Adipocyte (in vitro differentiated cells): ENCODE measurements at regions not wholly inside any gene's neighbourhood (a gene's known extent, or its start where the extent isn't known, plus 50 kb on each side); places are given as distances from the start of the nearest gene placed in this dataset.
"Not testable (repeated sequence)": the region's sequence is repeated elsewhere in the genome, so short reads cannot be mapped to it uniquely, and the experiment has no call there.

Experiments
- DNase-seq: peaks from one replicate; pipeline ENCODE4 v3.0.0-alpha.2; 2015; ENCODE audit warnings: low read depth
- H3K27me3 ChIP-seq: replicated peaks from 2 replicates; pipeline ENCODE4 v1.7.0; 2013; ENCODE audit warnings: mild to moderate bottlenecking, low read length, moderate library complexity; ENCODE audit not compliant: control insufficient read depth, insufficient read depth
- H3K36me3 ChIP-seq: 2 replicates; pipeline ENCODE4 v1.7.0; 2013; ENCODE audit warnings: low read length, mild to moderate bottlenecking, moderate library complexity; ENCODE audit not compliant: control insufficient read depth, insufficient read depth, severe bottlenecking
- H3K4me1 ChIP-seq: 2 replicates; pipeline ENCODE4 v1.7.0; 2013; ENCODE audit warnings: mild to moderate bottlenecking, low read length, moderate library complexity; ENCODE audit not compliant: control insufficient read depth, insufficient read depth
- H3K4me3 ChIP-seq: 2 replicates; pipeline ENCODE4 v1.7.0; 2013; ENCODE audit warnings: mild to moderate bottlenecking, low read length, moderate library complexity
- H3K9ac ChIP-seq: 2 replicates; pipeline ENCODE4 v1.7.0; 2013; ENCODE audit warnings: mild to moderate bottlenecking, low read length, moderate library complexity
- H3K9me3 ChIP-seq: 2 replicates; pipeline ENCODE4 v1.7.0; 2013; ENCODE audit warnings: mild to moderate bottlenecking, low read length, moderate library complexity; ENCODE audit not compliant: control insufficient read depth

DNA sequence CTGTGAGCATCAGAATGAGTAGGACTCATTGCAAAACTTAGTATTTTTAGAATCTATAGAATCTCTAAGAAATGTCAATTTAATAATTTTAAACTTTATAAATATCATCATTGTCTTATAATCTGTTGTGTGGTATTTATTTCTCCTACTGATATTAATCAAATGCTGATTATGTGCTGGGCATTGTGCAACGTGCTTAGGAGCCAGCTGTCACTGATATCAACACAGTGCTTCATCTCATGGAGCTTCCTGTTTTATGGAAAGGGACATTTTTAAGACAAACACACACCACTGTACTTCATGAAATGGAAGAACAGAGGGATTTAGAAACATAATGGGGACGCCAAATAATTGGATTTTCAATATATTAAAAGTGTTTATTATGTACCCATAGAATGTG lies 737.9 kb upstream of the TMPRSS15 start:
- Histone ChIP-seq H3K4me1 (no peaks in the 10 kb centered on the region), H3K9me3 (peaks cover 3% of the 10 kb centered on the region), H3K36me3 (no peaks in the 10 kb centered on the region), H3K9ac (no peak overlapping the region), H3K27me3 (no peaks in the 10 kb centered on the region), H3K4me3 (no peak overlapping the region)
- no peak for DNase-seq

DNA sequence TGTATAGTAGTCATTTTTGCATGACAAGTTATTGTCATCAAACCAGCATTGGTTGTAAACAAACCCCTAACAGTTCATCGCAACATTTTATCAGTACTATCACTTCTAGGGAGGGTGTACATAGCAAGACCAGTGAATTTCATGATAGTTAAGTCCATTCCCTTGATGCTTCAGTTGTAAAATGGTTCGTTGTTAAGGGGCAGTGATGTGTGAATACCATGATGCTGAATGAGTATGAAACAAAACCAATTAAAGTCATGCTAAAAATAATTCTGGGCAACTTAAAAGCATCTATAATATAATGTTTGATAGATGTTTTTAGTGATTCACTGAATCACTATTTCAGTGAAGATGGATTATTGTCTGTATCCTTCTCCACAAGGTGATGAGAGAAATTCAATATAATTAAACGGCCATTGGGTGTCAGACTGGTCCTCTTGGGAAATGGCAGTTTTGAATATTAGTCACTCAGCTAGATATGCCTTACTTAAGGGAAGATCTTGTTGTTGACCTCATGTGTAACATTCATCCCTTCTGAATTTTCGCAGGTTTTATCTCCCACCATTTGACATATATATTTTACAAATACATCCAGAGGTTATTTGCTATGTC lies 742.2 kb upstream of the TMPRSS15 start:
- no peak for DNase-seq
- Histone ChIP-seq H3K4me3 (no peak overlapping the region), H3K36me3 (no peaks in the 10 kb centered on the region), H3K9me3 (no peaks in the 10 kb centered on the region), H3K9ac (no peak overlapping the region), H3K27me3 (no peaks in the 10 kb centered on the region), H3K4me1 (no peaks in the 10 kb centered on the region)

DNA sequence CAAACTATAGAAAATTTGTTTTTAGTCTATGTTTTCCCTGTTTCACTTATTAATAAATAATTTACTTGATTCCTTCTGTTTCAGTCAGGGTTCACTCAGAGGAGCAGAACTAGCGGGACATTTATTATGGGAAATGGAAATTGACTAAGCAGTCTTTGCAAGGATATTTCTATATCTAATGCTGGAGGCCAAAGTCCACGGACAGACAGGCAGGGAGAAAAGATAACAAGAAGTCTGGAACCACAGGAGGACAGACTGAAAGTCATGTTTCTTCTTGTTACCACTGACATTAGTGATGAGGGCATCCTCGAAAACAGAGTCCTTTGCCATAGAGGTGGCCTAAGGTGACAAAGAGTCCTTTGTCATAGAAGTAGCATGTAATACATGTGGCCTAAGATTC lies 744.5 kb upstream of the TMPRSS15 start:
- Histone ChIP-seq H3K9ac (no peak overlapping the region), H3K4me1 (no peaks in the 10 kb centered on the region), H3K9me3 (no peaks in the 10 kb centered on the region), H3K27me3 (no peaks in the 10 kb centered on the region), H3K4me3 (no peak overlapping the region), H3K36me3 (no peaks in the 10 kb centered on the region)
- DNase-seq = no peak

DNA sequence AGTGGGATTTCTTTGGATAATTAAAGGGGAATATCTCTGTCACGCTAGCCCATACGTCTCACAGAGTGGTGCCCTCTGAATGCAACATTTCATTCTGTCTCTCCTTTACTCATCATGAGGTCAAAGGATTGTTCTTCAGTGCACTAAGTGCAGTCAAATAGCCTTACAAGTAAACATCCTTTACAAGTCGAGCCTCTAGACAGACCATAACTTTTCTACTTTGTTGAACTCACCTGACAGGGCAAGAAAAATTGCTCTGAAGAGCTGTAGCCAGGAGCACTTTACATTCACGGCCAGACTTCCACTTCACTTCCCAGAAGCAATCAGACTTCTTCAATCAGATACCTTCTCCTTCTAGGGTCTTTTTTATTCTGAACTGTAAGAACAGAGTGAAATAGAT lies 768.0 kb upstream of the TMPRSS15 start:
- Histone ChIP-seq H3K27me3 (no peaks in the 10 kb centered on the region), H3K36me3 (no peaks in the 10 kb centered on the region), H3K9ac (no peak overlapping the region), H3K4me3 (no peak overlapping the region), H3K9me3 (no peaks in the 10 kb centered on the region), H3K4me1 (no peaks in the 10 kb centered on the region)
- DNase-seq = no peak

DNA sequence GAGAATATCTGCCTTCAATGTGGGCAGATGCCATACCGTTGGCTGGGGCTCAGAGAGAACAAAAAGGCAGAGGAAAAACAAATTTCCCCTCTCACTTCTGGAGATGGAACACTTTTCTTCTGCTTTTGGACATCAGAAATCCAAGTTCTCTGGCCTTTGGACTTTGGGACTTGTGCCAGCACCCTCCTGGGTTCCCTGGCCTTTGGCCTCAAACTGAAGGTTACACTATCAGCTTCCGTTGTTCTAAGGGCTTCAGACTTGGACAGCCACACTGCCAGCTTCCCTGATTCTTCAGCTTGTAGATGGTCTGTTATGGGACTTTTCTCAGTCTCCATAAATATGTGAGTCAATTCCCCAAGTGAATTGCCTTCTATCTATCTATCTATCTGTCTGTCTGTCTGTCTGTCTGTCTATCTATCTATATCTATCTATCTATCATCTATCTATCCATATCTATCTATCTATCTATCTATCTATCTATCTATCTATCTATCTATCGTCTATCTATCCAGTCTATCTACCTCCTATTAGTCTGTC lies 778.1 kb upstream of the TMPRSS15 start:
- no peaks in the 10 kb centered on the region for H3K9me3 ChIP-seq
- H3K4me1 ChIP-seq = no peaks in the 10 kb centered on the region
- no peak overlapping the region for H3K9ac ChIP-seq
- H3K4me3 ChIP-seq = no peak overlapping the region
- DNase-seq = no peak
- H3K27me3 ChIP-seq = no peaks in the 10 kb centered on the region
- no peaks in the 10 kb centered on the region for H3K36me3 ChIP-seq

DNA sequence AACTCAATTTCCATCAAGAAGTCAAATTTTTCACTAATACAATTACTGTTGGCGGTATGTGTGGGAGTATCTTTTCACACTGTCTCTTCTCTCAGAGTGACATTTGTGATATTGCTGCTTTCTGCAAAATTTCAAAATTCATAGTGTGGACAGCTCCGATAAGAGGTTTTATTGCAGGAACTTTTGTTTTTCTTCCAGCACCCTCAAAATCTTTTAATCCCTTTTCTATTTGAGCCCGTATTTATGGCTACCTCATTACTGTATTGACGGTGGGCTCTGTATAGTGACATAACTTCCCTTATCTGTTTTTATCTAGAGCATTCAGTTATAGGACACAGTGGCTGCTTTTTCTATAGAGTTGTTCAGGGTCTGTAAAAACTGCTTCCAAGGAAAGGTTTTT lies 794.4 kb upstream of the TMPRSS15 start:
- DNase-seq = no peak
- Histone ChIP-seq H3K27me3 (no peaks in the 10 kb centered on the region), H3K36me3 (no peaks in the 10 kb centered on the region), H3K9ac (no peak overlapping the region), H3K4me1 (no peaks in the 10 kb centered on the region), H3K4me3 (no peak overlapping the region), H3K9me3 (peaks cover 6% of the 10 kb centered on the region)

DNA sequence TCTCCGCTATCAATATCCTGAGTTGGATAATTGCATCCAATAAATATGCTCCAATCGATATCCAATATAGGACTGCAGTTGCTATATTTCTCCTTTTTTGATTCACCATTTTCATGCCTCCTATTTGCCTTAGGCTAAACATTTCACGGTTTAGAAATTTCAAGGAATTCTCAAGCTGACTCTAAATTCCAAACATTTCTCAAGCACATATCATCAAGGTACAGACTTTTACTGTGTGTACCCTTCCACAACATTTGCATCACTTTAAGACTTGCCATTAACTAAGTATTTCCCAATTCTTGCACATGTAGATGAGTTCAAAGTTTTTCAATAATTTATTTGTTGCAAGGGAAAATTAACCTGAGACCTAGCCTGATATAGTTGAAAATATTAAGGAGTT lies 795.2 kb upstream of the TMPRSS15 start:
- Histone ChIP-seq H3K4me1 (no peaks in the 10 kb centered on the region), H3K27me3 (no peaks in the 10 kb centered on the region), H3K36me3 (no peaks in the 10 kb centered on the region), H3K9ac (no peak overlapping the region), H3K9me3 (peaks cover 6% of the 10 kb centered on the region), H3K4me3 (no peak overlapping the region)
- DNase-seq = no peak

DNA sequence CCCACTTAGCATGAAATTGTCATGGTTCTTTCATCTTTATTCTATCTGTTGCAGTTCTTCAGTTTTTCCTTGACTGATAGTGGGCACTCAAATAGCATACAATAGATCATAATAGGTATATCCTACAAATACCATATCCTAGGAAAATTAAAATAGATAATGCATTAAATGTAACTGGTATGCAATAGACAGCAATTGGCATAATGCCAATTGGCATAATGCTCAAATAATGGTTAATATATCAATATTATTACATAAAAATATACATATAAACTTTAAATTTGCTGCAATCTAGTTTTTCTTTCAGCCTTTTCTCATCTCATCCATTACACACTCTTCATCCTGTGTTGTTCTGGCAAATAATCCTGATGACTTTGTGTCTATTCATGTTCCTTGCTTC lies 814.6 kb upstream of the TMPRSS15 start:
- H3K4me3 ChIP-seq = no peak overlapping the region
- H3K27me3 ChIP-seq = no peaks in the 10 kb centered on the region
- no peak overlapping the region for H3K9ac ChIP-seq
- H3K9me3 ChIP-seq = no peaks in the 10 kb centered on the region
- no peaks in the 10 kb centered on the region for H3K4me1 ChIP-seq
- H3K36me3 ChIP-seq = no peaks in the 10 kb centered on the region
- no peak for DNase-seq

DNA sequence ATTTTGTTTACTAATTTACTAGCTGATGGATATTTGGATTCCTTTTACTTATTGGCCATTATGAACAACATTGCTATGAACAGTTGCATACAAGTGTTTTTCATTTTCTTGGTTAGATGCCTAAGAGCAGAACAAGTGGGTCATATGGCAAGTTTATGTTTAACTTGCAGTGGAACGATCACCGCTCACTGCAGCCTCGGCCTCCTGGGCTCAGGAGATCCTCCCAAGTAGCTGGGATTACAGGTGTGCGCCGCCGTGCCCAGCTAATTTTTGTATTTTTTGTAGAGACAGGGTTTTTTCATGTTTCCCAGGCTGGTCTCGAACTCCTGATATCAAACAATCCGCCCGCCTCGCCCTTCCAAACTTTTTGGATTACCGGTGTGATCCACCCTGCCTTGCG lies 820.5 kb upstream of the TMPRSS15 start:
- Histone ChIP-seq H3K4me3 (no peak overlapping the region), H3K36me3 (no peaks in the 10 kb centered on the region)

DNA sequence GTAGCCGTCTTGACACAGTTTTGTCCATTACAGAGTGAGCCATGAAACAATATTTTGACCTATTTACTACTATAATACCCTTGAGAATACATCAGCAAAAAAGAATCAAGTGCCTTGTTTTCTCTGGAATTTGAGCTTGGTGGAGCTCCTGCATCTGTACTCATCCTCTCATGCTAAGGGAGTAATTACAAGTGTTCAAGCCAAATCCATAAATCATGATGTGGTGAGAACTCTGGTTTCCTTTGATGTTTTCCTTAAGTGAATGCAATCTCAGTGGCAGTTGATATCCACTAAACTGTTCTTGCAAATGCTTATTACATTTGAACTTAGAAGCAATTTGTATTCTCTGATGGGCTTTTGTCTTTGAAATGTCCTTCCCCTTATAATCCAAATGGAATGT lies 824.6 kb upstream of the TMPRSS15 start:
- H3K9me3 ChIP-seq = no peaks in the 10 kb centered on the region
- no peak overlapping the region for H3K9ac ChIP-seq
- no peak overlapping the region for H3K4me3 ChIP-seq
- no peaks in the 10 kb centered on the region for H3K4me1 ChIP-seq
- H3K36me3 ChIP-seq = no peaks in the 10 kb centered on the region
- no peaks in the 10 kb centered on the region for H3K27me3 ChIP-seq
- DNase-seq = no peak

More for the DNA sequence above, 820.5 kb upstream of the TMPRSS15 start:
- Histone ChIP-seq H3K9ac (no peak overlapping the region), H3K27me3 (no peaks in the 10 kb centered on the region), H3K4me1 (no peaks in the 10 kb centered on the region), H3K9me3 (no peaks in the 10 kb centered on the region)
- DNase-seq = no peak

DNA sequence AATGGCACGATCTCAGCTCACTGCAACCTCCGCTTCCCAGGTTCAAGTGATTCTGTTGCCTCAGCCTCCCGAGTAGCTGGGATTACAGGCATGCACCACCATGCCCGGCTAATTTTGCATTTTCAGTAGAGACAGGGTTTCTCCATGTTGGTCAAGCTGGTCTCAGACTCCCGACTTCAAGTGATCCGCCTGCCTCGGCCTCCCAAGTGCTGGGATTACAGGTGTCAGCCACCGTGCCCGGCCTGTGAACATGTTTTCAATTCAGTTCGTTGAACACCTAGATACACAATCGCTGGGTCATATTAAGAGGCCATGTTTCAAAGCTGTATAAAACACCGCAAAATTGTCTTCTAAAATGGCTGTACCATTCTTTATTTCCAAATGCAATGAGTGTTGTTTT lies 830.3 kb upstream of the TMPRSS15 start:
- not testable (repeated sequence) for H3K36me3 ChIP-seq, H3K27me3 ChIP-seq, H3K4me1 ChIP-seq, DNase-seq, H3K4me3 ChIP-seq, H3K9ac ChIP-seq, H3K9me3 ChIP-seq

DNA sequence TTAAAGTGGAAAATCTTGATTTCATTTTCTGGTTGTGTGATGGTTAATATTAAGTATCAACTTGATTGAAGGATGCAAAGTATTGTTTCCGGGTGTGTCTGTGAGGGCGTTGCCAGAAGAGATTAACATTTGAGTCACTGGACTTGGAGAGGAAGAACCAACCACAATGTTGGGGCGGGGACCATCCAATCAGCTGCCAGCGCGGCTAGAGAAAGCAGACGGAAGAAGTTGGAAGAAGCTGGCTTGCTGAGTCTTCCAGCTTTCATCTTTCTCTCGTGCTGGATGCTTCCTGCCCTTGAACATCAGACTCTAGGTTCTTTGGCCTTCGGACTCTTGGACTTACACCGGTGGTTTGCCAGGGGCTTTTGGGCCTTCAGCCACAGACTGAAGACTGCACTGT lies 832.6 kb upstream of the TMPRSS15 start:
- H3K9ac ChIP-seq = no peak overlapping the region
- no peaks in the 10 kb centered on the region for H3K9me3 ChIP-seq
- H3K4me1 ChIP-seq = no peaks in the 10 kb centered on the region
- H3K36me3 ChIP-seq = no peaks in the 10 kb centered on the region
- no peaks in the 10 kb centered on the region for H3K27me3 ChIP-seq
- no peak for DNase-seq
- no peak overlapping the region for H3K4me3 ChIP-seq
